ENCODE measurements at regions not wholly inside any gene's neighbourhood (a gene's known extent, or its start where the extent isn't known, plus 50 kb on each side); places are given as distances from the start of the nearest gene placed in this dataset.
"Not testable (repeated sequence)": the region's sequence is repeated elsewhere in the genome, so short reads cannot be mapped to it uniquely, and the experiment has no call there.

DNA sequence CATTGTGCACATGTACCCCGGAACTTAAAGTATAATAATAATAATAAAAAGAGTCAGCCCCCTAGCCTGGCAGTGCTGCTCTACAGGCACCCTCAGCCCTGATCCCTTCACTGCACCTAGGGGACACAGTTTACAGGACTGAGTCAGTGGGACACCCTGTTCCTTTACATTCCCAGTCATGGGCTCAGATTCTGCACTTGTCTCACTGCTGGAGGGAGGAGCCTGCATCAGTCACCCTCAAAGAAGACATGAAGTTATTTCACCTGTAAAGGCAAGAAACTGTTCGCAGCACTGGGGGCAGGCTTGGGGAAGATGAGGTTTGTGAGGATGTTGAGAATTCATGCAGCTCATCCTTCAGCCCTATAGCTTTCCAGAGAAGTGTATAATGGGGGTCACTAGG, 50.7 kb upstream of the VPREB1 start:
- H3K4me1 ChIP-seq (ENCODE audit: control insufficient read depth in 1 of 2, extremely low read depth in 1 of 2, insufficient read depth in 2 of 2, low read length in 2 of 2): no peaks in the 10 kb centered on the region
- H3K27ac Mint-ChIP-seq: no peak overlapping the region
- H3K4me3 Mint-ChIP-seq: no peak overlapping the region
- no peaks in the 10 kb centered on the region for H3K36me3 Mint-ChIP-seq
- POLR2A ChIA-PET: no interaction called here
- CTCF ChIA-PET: no interaction called here
- no peak for DNase-seq
- peaks cover 31 to 39% of the 10 kb centered on the region in 2 donors for H3K27me3 Mint-ChIP-seq
- H3K27me3 ChIP-seq (replicated peaks in 1 of 2; ENCODE audit: control insufficient read depth in 2 of 2, extremely low read depth in 1 of 2, insufficient read depth in 2 of 2, low read length in 1 of 2): peaks cover 0 to 15% of the 10 kb centered on the region in 2 experiments
- H3K27ac ChIP-seq (ENCODE audit: low read length): no peak overlapping the region
- H3K36me3 ChIP-seq (ENCODE audit: control insufficient read depth in 2 of 2, extremely low read depth in 1 of 2, insufficient read depth in 1 of 2, low read length in 1 of 2): no peaks in the 10 kb centered on the region
- no peak overlapping the region for H3K4me3 ChIP-seq (ENCODE audit: control insufficient read depth in 1 of 2, extremely low read depth in 1 of 2, low read length in 1 of 2)
- WGBS (ENCODE audit: insufficient coverage): 100% methylated on average over 1 of the region's 2 CpGs
- H3K9me3 Mint-ChIP-seq: peaks cover 0 to 5% (median 0%) of the 10 kb centered on the region in 3 donors
- ATAC-seq (replicated peaks in 1 of 4): no peak
- H3K9me3 ChIP-seq: no peaks in the 10 kb centered on the region
- H3K4me1 Mint-ChIP-seq: peaks cover 0 to 6% (median 0%) of the 10 kb centered on the region in 3 donors

DNA sequence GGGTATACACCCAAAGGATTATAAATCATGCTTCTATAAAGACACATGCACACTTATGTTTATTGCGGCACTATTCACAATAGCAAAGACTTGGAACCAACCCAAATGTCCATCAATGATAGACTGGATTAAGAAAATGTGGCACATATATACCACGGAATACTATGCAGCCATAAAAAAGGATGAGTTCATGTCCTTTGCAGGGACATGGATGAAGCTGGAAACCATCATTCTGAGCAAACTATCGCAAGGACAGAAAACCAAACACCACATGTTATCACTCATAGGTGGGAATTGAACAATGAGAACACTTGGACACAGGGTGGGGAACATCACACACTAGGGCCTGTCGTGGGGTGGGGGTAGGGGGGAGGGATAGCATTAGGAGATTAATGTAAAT, 51.1 kb upstream of the VPREB1 start:
- H3K4me3 Mint-ChIP-seq; DNase-seq; H3K36me3 Mint-ChIP-seq; H3K27ac Mint-ChIP-seq; H3K27ac ChIP-seq (ENCODE audit: low read length); H3K9me3 Mint-ChIP-seq; CTCF ChIA-PET; H3K4me3 ChIP-seq (ENCODE audit: control insufficient read depth in 1 of 2, extremely low read depth in 1 of 2, low read length in 1 of 2); H3K36me3 ChIP-seq (ENCODE audit: control insufficient read depth in 2 of 2, extremely low read depth in 1 of 2, insufficient read depth in 1 of 2, low read length in 1 of 2); H3K9me3 ChIP-seq; ATAC-seq (replicated peaks in 1 of 4); H3K4me1 Mint-ChIP-seq; H3K4me1 ChIP-seq (ENCODE audit: control insufficient read depth in 1 of 2, extremely low read depth in 1 of 2, insufficient read depth in 2 of 2, low read length in 2 of 2); POLR2A ChIA-PET: not testable (repeated sequence)
- WGBS (ENCODE audit: insufficient coverage): no CpG with 5 or more reads among the region's 4 CpGs
- H3K27me3 Mint-ChIP-seq: peaks cover 29 to 38% of the 10 kb centered on the region in 2 donors
- H3K27me3 ChIP-seq (replicated peaks in 1 of 2; ENCODE audit: control insufficient read depth in 2 of 2, extremely low read depth in 1 of 2, insufficient read depth in 2 of 2, low read length in 1 of 2): peaks cover 0 to 12% of the 10 kb centered on the region in 2 experiments

DNA sequence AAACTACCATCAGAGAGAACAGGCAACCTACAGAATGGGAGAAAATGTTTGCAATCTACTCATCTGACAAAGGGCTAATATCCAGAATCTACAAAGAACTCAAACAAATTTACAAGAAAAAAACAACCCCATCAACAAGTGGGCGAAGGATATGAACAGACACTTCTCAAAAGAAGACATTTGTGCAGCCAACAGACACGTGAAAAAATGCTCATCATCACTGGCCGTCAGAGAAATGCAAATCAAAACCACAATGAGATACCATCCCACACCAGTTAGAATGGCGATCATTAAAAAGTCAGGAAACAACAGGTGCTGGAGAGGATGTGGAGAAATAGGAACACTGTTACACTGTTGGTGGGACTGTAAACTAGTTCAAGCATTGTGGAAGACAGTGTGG, 51.6 kb upstream of the VPREB1 start:
- no CpG with 5 or more reads among the region's 4 CpGs for WGBS (ENCODE audit: insufficient coverage)

DNA sequence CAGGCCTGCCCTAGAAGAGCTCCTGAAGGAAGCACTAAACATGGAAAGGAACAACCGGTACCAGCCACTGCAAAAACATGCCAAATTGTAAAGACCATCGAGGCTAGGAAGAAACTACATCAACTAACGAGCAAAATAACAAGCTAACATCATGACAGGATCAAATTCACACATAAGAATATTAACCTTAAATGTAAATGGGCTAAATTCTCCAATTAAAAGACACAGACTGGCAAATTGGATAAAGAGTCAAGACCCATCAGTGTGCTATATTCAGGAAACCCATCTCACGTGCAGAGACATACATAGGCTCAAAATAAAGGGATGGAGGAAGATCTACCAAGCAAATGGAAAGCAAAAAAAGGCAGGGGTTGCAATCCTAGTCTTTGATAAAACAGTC, 54.8 kb upstream of the VPREB1 start:
- H3K4me3 Mint-ChIP-seq; H3K4me1 ChIP-seq (ENCODE audit: control insufficient read depth in 1 of 2, extremely low read depth in 1 of 2, insufficient read depth in 2 of 2, low read length in 2 of 2); H3K36me3 ChIP-seq (ENCODE audit: control insufficient read depth in 2 of 2, extremely low read depth in 1 of 2, insufficient read depth in 1 of 2, low read length in 1 of 2); H3K27ac ChIP-seq (ENCODE audit: low read length); CTCF ChIA-PET; POLR2A ChIA-PET; DNase-seq; H3K4me1 Mint-ChIP-seq; H3K27ac Mint-ChIP-seq; H3K4me3 ChIP-seq (ENCODE audit: control insufficient read depth in 1 of 2, extremely low read depth in 1 of 2, low read length in 1 of 2); H3K27me3 ChIP-seq (replicated peaks in 1 of 2; ENCODE audit: control insufficient read depth in 2 of 2, extremely low read depth in 1 of 2, insufficient read depth in 2 of 2, low read length in 1 of 2); H3K36me3 Mint-ChIP-seq; ATAC-seq (replicated peaks in 1 of 4); H3K9me3 ChIP-seq; H3K9me3 Mint-ChIP-seq: not testable (repeated sequence)
- WGBS (ENCODE audit: insufficient coverage): no CpG with 5 or more reads among the region's 4 CpGs
- peaks cover 32 to 39% of the 10 kb centered on the region in 2 donors for H3K27me3 Mint-ChIP-seq

More for the DNA sequence above, 51.6 kb upstream of the VPREB1 start:
- POLR2A ChIA-PET; H3K27ac ChIP-seq (ENCODE audit: low read length); DNase-seq; H3K4me1 ChIP-seq (ENCODE audit: control insufficient read depth in 1 of 2, extremely low read depth in 1 of 2, insufficient read depth in 2 of 2, low read length in 2 of 2); H3K36me3 Mint-ChIP-seq; CTCF ChIA-PET; H3K4me3 ChIP-seq (ENCODE audit: control insufficient read depth in 1 of 2, extremely low read depth in 1 of 2, low read length in 1 of 2); H3K27me3 ChIP-seq (replicated peaks in 1 of 2; ENCODE audit: control insufficient read depth in 2 of 2, extremely low read depth in 1 of 2, insufficient read depth in 2 of 2, low read length in 1 of 2); H3K9me3 Mint-ChIP-seq; H3K4me3 Mint-ChIP-seq; H3K4me1 Mint-ChIP-seq; H3K27ac Mint-ChIP-seq; H3K36me3 ChIP-seq (ENCODE audit: control insufficient read depth in 2 of 2, extremely low read depth in 1 of 2, insufficient read depth in 1 of 2, low read length in 1 of 2); ATAC-seq (replicated peaks in 1 of 4); H3K9me3 ChIP-seq: not testable (repeated sequence)
- H3K27me3 Mint-ChIP-seq: peaks cover 29 to 36% of the 10 kb centered on the region in 2 donors

DNA sequence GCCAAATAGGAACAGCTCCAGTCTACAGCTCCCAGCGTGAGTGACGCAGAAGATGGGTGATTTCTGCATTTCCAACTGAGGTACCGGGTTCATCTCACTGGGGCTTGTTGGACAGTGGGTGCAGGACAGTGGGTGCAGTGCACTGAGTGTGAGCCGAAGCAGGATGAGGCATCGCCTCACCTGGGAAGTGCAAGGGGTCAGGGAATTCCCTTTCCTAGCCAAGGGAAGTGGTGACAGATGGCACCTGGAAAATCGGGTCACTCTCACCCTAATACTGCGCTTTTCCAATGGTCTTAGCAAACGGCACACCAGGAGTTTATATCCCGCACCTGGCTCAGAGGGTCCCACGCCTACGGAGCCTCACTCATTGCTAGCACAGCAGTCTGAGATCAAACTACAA, 56.7 kb upstream of the VPREB1 start:
- H3K4me1 ChIP-seq (ENCODE audit: control insufficient read depth in 1 of 2, extremely low read depth in 1 of 2, insufficient read depth in 2 of 2, low read length in 2 of 2); H3K4me3 Mint-ChIP-seq; H3K36me3 Mint-ChIP-seq; ATAC-seq (replicated peaks in 1 of 4); CTCF ChIA-PET; H3K27ac Mint-ChIP-seq; H3K9me3 ChIP-seq; H3K36me3 ChIP-seq (ENCODE audit: control insufficient read depth in 2 of 2, extremely low read depth in 1 of 2, insufficient read depth in 1 of 2, low read length in 1 of 2); H3K4me3 ChIP-seq (ENCODE audit: control insufficient read depth in 1 of 2, extremely low read depth in 1 of 2, low read length in 1 of 2); H3K9me3 Mint-ChIP-seq; H3K27ac ChIP-seq (ENCODE audit: low read length); H3K4me1 Mint-ChIP-seq; DNase-seq: not testable (repeated sequence)
- 90% methylated on average over 6 of the region's 11 CpGs for WGBS (ENCODE audit: insufficient coverage)
- peaks cover 40 to 41% of the 10 kb centered on the region in 2 donors for H3K27me3 Mint-ChIP-seq
- POLR2A ChIA-PET: interaction anchor here in 1 of 2 donors (0.6 kb wide), 1 partner anchor 12 kb away, joined by 4 read pairs; no protein-coding TSS in a partner anchor
- H3K27me3 ChIP-seq (replicated peaks in 1 of 2; ENCODE audit: control insufficient read depth in 2 of 2, extremely low read depth in 1 of 2, insufficient read depth in 2 of 2, low read length in 1 of 2): peaks cover 0 to 10% of the 10 kb centered on the region in 2 experiments

DNA sequence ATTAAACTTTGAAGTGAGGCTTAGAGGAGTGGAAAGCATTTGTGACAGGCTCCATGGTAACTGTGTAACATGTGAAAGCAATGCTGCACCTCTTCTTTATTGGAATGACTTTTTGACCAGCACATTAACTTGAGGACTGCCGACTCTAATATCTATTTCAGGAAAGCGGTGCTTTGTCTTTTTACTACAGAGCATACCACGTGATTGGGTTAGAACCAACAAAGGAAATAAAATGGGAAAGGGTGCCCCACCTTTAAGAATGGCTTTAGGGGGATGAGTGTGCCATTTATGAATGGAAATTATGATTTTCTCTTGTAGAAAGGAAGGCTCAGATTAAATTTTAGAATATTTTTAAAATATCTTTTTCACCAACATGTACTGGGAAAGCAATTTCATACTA, 57.3 kb upstream of the VPREB1 start:
- no peak overlapping the region for H3K4me3 Mint-ChIP-seq
- H3K9me3 ChIP-seq: no peaks in the 10 kb centered on the region
- H3K36me3 ChIP-seq (ENCODE audit: control insufficient read depth in 2 of 2, extremely low read depth in 1 of 2, insufficient read depth in 1 of 2, low read length in 1 of 2): no peaks in the 10 kb centered on the region
- H3K4me1 Mint-ChIP-seq: no peaks in the 10 kb centered on the region
- H3K36me3 Mint-ChIP-seq: no peaks in the 10 kb centered on the region
- no peak for DNase-seq
- ChIA-PET POLR2A (no interaction called here), CTCF (no interaction called here)
- H3K4me1 ChIP-seq (ENCODE audit: control insufficient read depth in 1 of 2, extremely low read depth in 1 of 2, insufficient read depth in 2 of 2, low read length in 2 of 2): no peaks in the 10 kb centered on the region
- H3K27ac Mint-ChIP-seq: no peak overlapping the region
- H3K27me3 ChIP-seq (replicated peaks in 1 of 2; ENCODE audit: control insufficient read depth in 2 of 2, extremely low read depth in 1 of 2, insufficient read depth in 2 of 2, low read length in 1 of 2): peaks cover 0 to 10% of the 10 kb centered on the region in 2 experiments
- H3K27me3 Mint-ChIP-seq: peaks cover 44 to 45% of the 10 kb centered on the region in 2 donors
- no peak overlapping the region for H3K4me3 ChIP-seq (ENCODE audit: control insufficient read depth in 1 of 2, extremely low read depth in 1 of 2, low read length in 1 of 2)
- no peak for ATAC-seq (replicated peaks in 1 of 4)
- no peak overlapping the region for H3K27ac ChIP-seq (ENCODE audit: low read length)
- 20% methylated on average over 1 of the region's 3 CpGs for WGBS (ENCODE audit: insufficient coverage)
- peaks cover 0 to 5% (median 0%) of the 10 kb centered on the region in 3 donors for H3K9me3 Mint-ChIP-seq

DNA sequence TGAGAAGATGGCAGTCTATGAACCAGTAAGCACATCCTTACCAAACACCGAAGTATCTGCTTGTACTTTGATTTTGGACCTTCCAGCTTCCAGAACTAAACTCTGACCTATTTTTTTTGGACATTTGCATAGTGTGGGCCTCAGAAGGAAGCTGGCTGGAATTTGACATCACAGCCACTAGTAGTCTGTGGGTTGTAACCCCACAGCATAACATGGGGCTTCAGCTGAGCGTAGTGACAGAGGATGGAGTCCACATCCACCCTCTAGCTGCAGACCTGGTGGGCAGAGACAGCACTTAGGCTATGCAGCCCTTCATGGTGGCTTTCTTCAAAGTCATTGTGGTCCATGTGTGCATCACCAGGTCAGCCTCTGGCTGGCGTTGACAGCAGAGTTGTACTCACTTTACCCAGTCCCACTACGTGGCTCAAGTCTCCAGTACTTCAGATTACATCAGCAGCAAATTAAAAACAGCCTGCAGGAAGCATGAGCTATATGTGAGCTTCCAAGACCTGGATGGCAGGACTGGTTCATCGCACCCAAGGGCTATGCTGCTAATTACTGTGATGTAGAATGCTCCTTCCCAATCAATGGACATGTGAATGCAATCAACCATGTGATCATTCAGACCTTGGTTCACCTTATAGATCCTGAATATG, 58.6 kb upstream of the VPREB1 start:
- H3K36me3 ChIP-seq (ENCODE audit: control insufficient read depth in 2 of 2, extremely low read depth in 1 of 2, insufficient read depth in 1 of 2, low read length in 1 of 2): no peaks in the 10 kb centered on the region
- no peaks in the 10 kb centered on the region for H3K9me3 ChIP-seq
- Mint-ChIP-seq H3K36me3 (no peaks in the 10 kb centered on the region), H3K27ac (no peak overlapping the region), H3K27me3 (peaks cover 39 to 52% of the 10 kb centered on the region in 2 donors), H3K9me3 (peaks cover 0 to 5% (median 0%) of the 10 kb centered on the region in 3 donors), H3K4me1 (no peaks in the 10 kb centered on the region), H3K4me3 (no peak overlapping the region)
- H3K27me3 ChIP-seq (replicated peaks in 1 of 2; ENCODE audit: control insufficient read depth in 2 of 2, extremely low read depth in 1 of 2, insufficient read depth in 2 of 2, low read length in 1 of 2): peaks cover 0 to 16% of the 10 kb centered on the region in 2 experiments
- CTCF ChIA-PET: interaction anchor here in 1 of 2 donors (0.9 kb wide), 1 partner anchor 9 kb away, joined by 3 read pairs; no protein-coding TSS in a partner anchor
- no peak overlapping the region for H3K4me3 ChIP-seq (ENCODE audit: control insufficient read depth in 1 of 2, extremely low read depth in 1 of 2, low read length in 1 of 2)
- WGBS (ENCODE audit: insufficient coverage): 83% methylated on average over 1 of the region's 5 CpGs
- POLR2A ChIA-PET: no interaction called here
- H3K27ac ChIP-seq (ENCODE audit: low read length): no peak overlapping the region
- DNase-seq: no peak
- ATAC-seq (replicated peaks in 1 of 4): no peak
- H3K4me1 ChIP-seq (ENCODE audit: control insufficient read depth in 1 of 2, extremely low read depth in 1 of 2, insufficient read depth in 2 of 2, low read length in 2 of 2): no peaks in the 10 kb centered on the region
